HFFc6 (cell line): ENCODE measurements at regions not wholly inside any gene's neighbourhood (a gene's known extent, or its start where the extent isn't known, plus 50 kb on each side); places are given as distances from the start of the nearest gene placed in this dataset.
"Not testable (repeated sequence)": the region's sequence is repeated elsewhere in the genome, so short reads cannot be mapped to it uniquely, and the experiment has no call there.

Experiments
- DNase-seq: peaks from one replicate; pipeline ENCODE4 v3.0.0-alpha.2; 2018
- H3K27ac Mint-ChIP-seq: 2 replicates; pipeline ENCODE4 v1.8.0; 2020; ENCODE audit warnings: mild to moderate bottlenecking, mixed read lengths
- H3K27me3 Mint-ChIP-seq: 2 replicates; pipeline ENCODE4 v1.8.0; 2021; ENCODE audit warnings: mild to moderate bottlenecking, moderate library complexity, mixed read lengths; ENCODE audit not compliant: insufficient read depth
- H3K36me3 Mint-ChIP-seq: 2 replicates; pipeline ENCODE4 v1.8.0; 2021; ENCODE audit warnings: low read depth, mixed read lengths
- H3K4me1 Mint-ChIP-seq: 2 replicates; pipeline ENCODE4 v1.8.0; 2020; ENCODE audit warnings: low read depth, mixed read lengths
- H3K4me3 Mint-ChIP-seq: 2 replicates; pipeline ENCODE4 v1.8.0; 2020; ENCODE audit warnings: mild to moderate bottlenecking, moderate library complexity, mixed read lengths
- H3K9me3 Mint-ChIP-seq: 2 replicates; pipeline ENCODE4 v1.8.0; 2020; ENCODE audit warnings: mild to moderate bottlenecking, mixed read lengths
- CTCF ChIP-seq: fragments of 200-600 bp; sonication (generic); IDR thresholded peaks from 2 replicates; pipeline ENCODE4 v1.5.0; 2021; ENCODE audit warnings: antibody characterized with exemption, mild to moderate bottlenecking

- Mint-ChIP-seq H3K27ac (no peak overlapping the region), H3K4me3 (no peak overlapping the region), H3K9me3 (peaks cover 40% of the 10 kb centered on the region), H3K4me1 (no peaks in the 10 kb centered on the region), H3K36me3 (no peaks in the 10 kb centered on the region), H3K27me3 (no peaks in the 10 kb centered on the region)
- DNase-seq, result no peak
- no peak for TF ChIP-seq CTCF
Measured at GRCh38 chr3:80733522-80734176, 965.9 kb upstream of the ROBO1 start.

- H3K9me3 Mint-ChIP-seq, result peaks cover 28% of the 10 kb centered on the region
- not testable (repeated sequence) for H3K27ac Mint-ChIP-seq, H3K4me3 Mint-ChIP-seq, H3K4me1 Mint-ChIP-seq, H3K36me3 Mint-ChIP-seq, DNase-seq, H3K27me3 Mint-ChIP-seq
Measured at GRCh38 chr3:80727561-80727960, 959.8 kb upstream of the ROBO1 start.

GRCh38 chr3:80709597-80710322 lies 942.0 kb upstream of the ROBO1 start:
- not testable (repeated sequence) for H3K4me3 Mint-ChIP-seq, DNase-seq, H3K27ac Mint-ChIP-seq, H3K27me3 Mint-ChIP-seq, H3K36me3 Mint-ChIP-seq, H3K4me1 Mint-ChIP-seq
- H3K9me3 Mint-ChIP-seq, result peaks cover 60% of the 10 kb centered on the region

DNA sequence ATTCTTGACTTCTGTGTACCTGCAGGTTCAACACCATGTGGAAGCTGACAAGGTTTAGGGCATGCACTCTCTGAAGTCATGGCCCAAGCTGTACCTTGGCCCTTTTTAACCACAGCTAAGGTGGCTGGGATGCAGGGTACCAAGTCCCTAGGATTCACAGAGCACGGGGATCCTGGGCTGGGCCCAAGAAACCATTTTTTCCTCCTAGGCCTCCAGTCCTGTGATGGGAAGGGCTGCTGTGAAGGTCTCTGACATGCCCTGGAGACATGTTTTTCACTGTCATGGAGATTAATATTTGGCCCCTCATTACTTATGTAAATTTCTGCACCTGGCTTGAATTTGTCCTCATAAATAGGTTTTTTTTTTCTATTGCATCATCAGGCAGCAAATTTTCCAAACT lies 937.5 kb upstream of the ROBO1 start:
- Mint-ChIP-seq H3K36me3 (no peaks in the 10 kb centered on the region), H3K4me3 (no peak overlapping the region), H3K27me3 (no peaks in the 10 kb centered on the region), H3K27ac (no peak overlapping the region), H3K9me3 (peaks cover 51% of the 10 kb centered on the region), H3K4me1 (no peaks in the 10 kb centered on the region)
- DNase-seq, result no peak
- TF ChIP-seq CTCF, result no peak

DNA sequence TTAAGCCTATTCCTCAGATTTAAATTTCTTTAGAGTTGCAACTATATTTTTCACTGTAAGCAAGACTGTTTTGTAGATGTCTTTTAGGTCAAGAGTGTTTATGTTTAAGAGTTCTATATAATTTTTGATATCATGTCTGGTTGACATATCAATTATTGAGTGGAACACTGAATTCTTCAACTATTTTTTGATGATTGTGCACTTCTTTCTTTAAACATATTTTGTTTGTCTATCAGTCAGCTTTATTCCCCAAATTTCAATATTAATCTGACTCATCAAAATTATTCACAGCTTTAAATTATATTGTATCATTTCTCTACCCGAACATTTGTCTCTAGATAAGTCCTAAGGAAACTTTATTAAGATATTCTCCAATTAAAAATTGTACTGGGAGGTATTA lies 933.6 kb upstream of the ROBO1 start:
- Mint-ChIP-seq H3K36me3 (no peaks in the 10 kb centered on the region), H3K4me1 (no peaks in the 10 kb centered on the region), H3K27me3 (no peaks in the 10 kb centered on the region), H3K4me3 (no peak overlapping the region), H3K9me3 (peaks cover 47% of the 10 kb centered on the region), H3K27ac (no peak overlapping the region)
- no peak for DNase-seq
- no peak for TF ChIP-seq CTCF

GRCh38 chr3:80697291-80697690 lies 929.5 kb upstream of the ROBO1 start:
- no peak overlapping the region for H3K4me3 Mint-ChIP-seq
- H3K4me1 Mint-ChIP-seq, result no peaks in the 10 kb centered on the region
- no peaks in the 10 kb centered on the region for H3K36me3 Mint-ChIP-seq
- no peak for TF ChIP-seq CTCF
- H3K27me3 Mint-ChIP-seq, result no peaks in the 10 kb centered on the region
- peaks cover 20% of the 10 kb centered on the region for H3K9me3 Mint-ChIP-seq
- H3K27ac Mint-ChIP-seq, result no peak overlapping the region
- DNase-seq, result no peak
